ENCODE measurements at regions not wholly inside any gene's neighbourhood (a gene's known extent, or its start where the extent isn't known, plus 50 kb on each side); places are given as distances from the start of the nearest gene placed in this dataset.
"Not testable (repeated sequence)": the region's sequence is repeated elsewhere in the genome, so short reads cannot be mapped to it uniquely, and the experiment has no call there.

DNA sequence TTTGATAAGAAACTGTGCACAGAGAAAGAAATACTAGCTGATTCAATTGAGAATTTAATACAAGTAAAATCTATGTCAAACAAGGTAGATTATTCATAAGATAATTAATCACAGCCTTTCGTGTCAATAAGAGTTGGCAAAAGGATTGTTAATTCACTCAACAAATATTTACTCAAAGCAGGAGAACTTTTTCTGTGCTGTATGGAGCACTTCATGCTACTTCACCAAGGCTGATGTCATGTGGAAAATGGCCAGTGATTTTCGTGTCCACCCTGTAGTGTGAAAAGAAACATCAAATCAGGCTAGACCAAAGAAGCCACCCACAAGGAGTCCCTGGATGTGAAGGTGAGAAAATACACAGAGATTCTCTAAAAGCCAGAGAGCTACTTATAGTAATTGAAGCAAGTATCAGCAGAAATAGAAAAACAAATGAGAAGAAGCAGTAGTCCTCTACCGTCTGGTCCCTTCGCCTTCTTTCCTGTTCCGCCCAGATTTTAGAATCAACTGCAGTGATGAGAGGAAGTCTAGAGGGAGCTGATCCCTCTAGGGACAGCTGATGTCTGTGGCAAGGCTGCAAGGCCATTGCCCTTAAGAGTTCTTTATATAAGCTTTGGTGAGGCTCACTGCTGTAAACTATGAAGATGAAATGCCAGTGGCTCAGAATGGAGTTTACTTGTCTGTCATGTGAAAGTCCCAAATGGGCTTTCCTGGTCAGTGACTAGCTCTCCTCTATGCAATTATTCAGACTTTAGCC lies 201.3 kb upstream of the APCDD1 start:
- no peak for TF ChIP-seq CTCF (IDR thresholded peaks at IDR 0.05)
- Histone ChIP-seq H3K27ac (no peak overlapping the region), H3K4me3 (no peak overlapping the region)
- no peak for DNase-seq (ENCODE audit: low spot score)

DNA sequence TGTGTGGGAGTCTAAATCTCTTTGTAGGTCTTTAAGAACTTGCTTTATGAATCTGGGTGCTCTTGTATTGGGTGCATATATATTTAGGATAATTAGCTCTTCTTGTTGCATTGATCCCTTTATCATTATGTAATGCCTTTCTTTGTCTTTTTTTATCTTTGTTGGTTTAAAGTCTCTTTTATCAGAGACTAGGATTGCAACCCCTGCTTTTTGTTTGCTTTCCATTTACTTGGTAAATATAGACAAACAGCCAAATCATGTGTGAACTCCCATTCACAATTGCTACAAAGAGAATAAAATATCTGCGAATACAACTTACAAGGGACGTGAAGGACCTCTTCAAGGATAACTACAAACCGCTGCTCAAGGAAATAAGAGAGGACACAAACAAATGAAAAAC lies 198.2 kb upstream of the APCDD1 start:
- not testable (repeated sequence) for H3K27ac ChIP-seq; DNase-seq (ENCODE audit: low spot score); H3K4me3 ChIP-seq

- no peak for DNase-seq (ENCODE audit: low spot score)
- no peak overlapping the region for H3K4me3 ChIP-seq
Measured at GRCh38 chr18:10258836-10259474, 195.5 kb upstream of the APCDD1 start.

GRCh38 chr18:10259901-10260300 lies 194.5 kb upstream of the APCDD1 start:
- no peak overlapping the region for H3K27ac ChIP-seq
- no peak for TF ChIP-seq CTCF (IDR thresholded peaks at IDR 0.05)
- no peak for DNase-seq (ENCODE audit: low spot score)

More at GRCh38 chr18:10258836-10259474, 195.5 kb upstream of the APCDD1 start:
- TF ChIP-seq CTCF (IDR thresholded peaks at IDR 0.05), result no peak
- H3K27ac ChIP-seq, result no peak overlapping the region

DNA sequence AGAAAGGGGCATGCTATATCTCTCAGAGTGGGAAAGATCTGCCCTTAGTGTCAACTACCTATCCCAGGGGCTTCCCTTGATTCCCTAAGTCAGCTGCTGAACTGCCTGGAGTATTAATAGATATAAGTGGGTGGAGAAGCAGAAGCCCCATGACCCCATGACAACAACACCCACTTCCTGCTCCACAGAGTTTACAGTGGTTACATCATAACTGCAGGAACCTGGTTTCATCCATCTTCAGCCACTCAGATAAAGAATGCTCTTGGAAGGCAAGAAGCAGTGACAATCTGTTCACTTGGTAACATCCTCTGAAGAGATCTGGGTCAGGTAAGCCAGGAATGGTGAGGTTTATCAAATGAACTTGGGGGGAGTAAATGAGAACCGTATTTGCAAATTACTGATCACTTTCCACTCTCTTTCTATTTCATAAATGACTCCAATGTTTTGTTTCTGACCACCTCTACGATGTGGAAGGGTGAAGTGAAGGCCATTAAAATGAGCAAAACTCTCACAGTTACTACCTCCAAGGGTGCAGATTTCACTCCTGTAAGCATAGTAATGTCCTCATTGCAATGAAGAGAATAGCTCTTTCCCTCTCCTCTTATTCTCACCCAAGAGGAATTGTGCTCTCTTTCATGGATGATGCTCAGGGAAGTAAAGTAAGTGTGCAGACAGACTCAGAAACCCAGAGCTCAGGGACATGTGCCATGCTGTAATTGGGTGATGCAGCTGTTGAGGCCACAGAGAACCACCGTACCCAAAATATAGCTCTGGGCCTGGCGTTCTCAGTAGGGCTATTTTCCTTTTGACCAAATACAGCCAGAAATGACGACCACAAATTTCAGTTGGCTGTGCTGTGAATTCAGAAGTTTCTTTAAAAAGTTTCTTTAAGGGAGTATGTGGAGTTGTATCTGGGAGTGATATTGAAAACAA lies 192.8 kb upstream of the APCDD1 start:
- H3K27ac ChIP-seq, result no peak overlapping the region
- no peak overlapping the region for H3K4me3 ChIP-seq
- TF ChIP-seq CTCF (IDR thresholded peaks at IDR 0.05), result no peak
- DNase-seq (ENCODE audit: low spot score), result no peak

More at GRCh38 chr18:10259901-10260300, 194.5 kb upstream of the APCDD1 start:
- H3K4me3 ChIP-seq, result no peak overlapping the region

GRCh38 chr18:10262566-10262965 lies 191.9 kb upstream of the APCDD1 start:
- DNase-seq (ENCODE audit: low spot score), result no peak
- H3K4me3 ChIP-seq, result no peak overlapping the region
- H3K27ac ChIP-seq, result no peak overlapping the region
- TF ChIP-seq CTCF (IDR thresholded peaks at IDR 0.05), result no peak

- Histone ChIP-seq H3K27ac (no peak overlapping the region), H3K4me3 (no peak overlapping the region)
- TF ChIP-seq CTCF (IDR thresholded peaks at IDR 0.05), result no peak
- DNase-seq (ENCODE audit: low spot score), result no peak
Measured at GRCh38 chr18:10264260-10264659, 190.2 kb upstream of the APCDD1 start.
